Gastroesophageal sphincter (tissue), 4 donors: ENCODE measurements at regions not wholly inside any gene's neighbourhood (a gene's known extent, or its start where the extent isn't known, plus 50 kb on each side); places are given as distances from the start of the nearest gene placed in this dataset.

Experiments
- ATAC-seq: fragments of 150-250 bp; one replicate; pipeline ENCODE4 v1.9.1; 2016; ENCODE audit warnings: mild to moderate bottlenecking, moderate library complexity
- H3K27ac ChIP-seq, 4 donors: fragments of 200-600 bp; sonication (generic) in 3 of 4; 1 replicate in 3 of 4; 2 replicates in 1 of 4; pipeline ENCODE4 v1.5.1; 2016 to 2019
- H3K27me3 ChIP-seq: fragments of 200-600 bp; sonication (generic); one replicate; pipeline ENCODE4 v1.5.1; 2019
- H3K36me3 ChIP-seq, 2 donors: fragments of 200-600 bp; sonication (generic); one replicate each; pipeline ENCODE4 v1.5.1; 2019; ENCODE audit warnings: control low read depth in 1 of 2
- H3K4me1 ChIP-seq, 3 donors: fragments of 200-600 bp; sonication (generic); 1 replicate in 2 of 3; 2 replicates in 1 of 3; pipeline ENCODE4 v1.5.1; 2016 to 2019; ENCODE audit warnings: control low read depth in 2 of 3
- H3K4me3 ChIP-seq, 2 donors: fragments of 200-600 bp; sonication (generic); one replicate each; pipeline ENCODE4 v1.5.1; 2019; ENCODE audit warnings: mild to moderate bottlenecking in 1 of 2, moderate library complexity in 1 of 2
- H3K9me3 ChIP-seq, 3 donors: fragments of 200-600 bp; sonication (generic); one replicate each; pipeline ENCODE4 v1.5.1; 2017 to 2019; ENCODE audit warnings: control low read depth in 2 of 3
- EP300 ChIP-seq: sonication (generic); formaldehyde crosslinking; IDR thresholded peaks from one replicate; pipeline ENCODE4 v1.6.1; 2017; ENCODE audit warnings: antibody characterized with exemption, mild to moderate bottlenecking
- POLR2A ChIP-seq, 2 donors: fragments of 450-650 bp; IDR thresholded peaks; one replicate each; pipeline ENCODE4 v1.6.1; 2017; ENCODE audit warnings: antibody characterized with exemption in 2 of 2, mild to moderate bottlenecking in 2 of 2, moderate library complexity in 1 of 2
- POLR2AphosphoS5 ChIP-seq: sonication (generic); formaldehyde crosslinking; IDR thresholded peaks from one replicate; pipeline ENCODE4 v1.6.1; 2017; ENCODE audit warnings: antibody characterized with exemption
- WGBS, 2 donors: methylation state at CpG; one replicate each; pipeline ENCODE4 v1.1.5; 2018; ENCODE audit warnings: low coverage in 1 of 2; 5-methylcytosine and 5-hydroxymethylcytosine counted together
- TF ChIP-seq, protein P1 (sequence below), 4 experiments: fragments of 200-600 bp in 2 of 4; fragments of 450-650 bp in 2 of 4; sonication (generic) in 1 of 4; IDR thresholded peaks; one replicate each; pipeline ENCODE4 v1.5.1; 2017 to 2019; ENCODE audit warnings: antibody characterized with exemption in 4 of 4, mild to moderate bottlenecking in 2 of 4, moderate library complexity in 2 of 4

DNA sequence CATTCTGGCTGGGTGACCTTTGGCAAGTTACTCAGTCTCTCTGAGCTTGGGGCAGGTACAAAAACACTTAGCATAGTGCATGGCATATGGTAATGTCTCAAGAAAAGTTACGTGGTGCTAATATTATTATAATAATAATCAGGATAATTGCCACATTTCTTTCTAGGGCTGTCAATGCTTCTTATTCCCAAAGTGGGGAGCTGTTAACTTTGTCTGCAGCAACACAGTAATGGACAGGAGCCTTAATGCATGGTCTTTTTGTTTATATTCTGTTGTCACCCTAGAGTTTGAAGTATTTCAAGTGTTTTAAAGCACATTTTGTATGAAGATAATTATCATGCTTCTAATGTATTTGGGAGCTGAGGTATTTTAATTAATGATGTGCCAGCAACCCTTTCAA is 121.8 kb downstream of the FHIP1A start:
- Histone ChIP-seq H3K4me1 (peaks cover 0 to 4% (median 0%) of the 10 kb centered on the region in 3 donors), H3K9me3 (no peaks in the 10 kb centered on the region), H3K36me3 (no peaks in the 10 kb centered on the region), H3K27ac (no peak overlapping the region), H3K27me3 (no peaks in the 10 kb centered on the region), H3K4me3 (no peak overlapping the region)
- no peak for ATAC-seq
- 57 to 63% methylated on average over 1 of the region's 1 CpG for WGBS, 2 donors
- TF ChIP-seq POLR2A (IDR thresholded peaks at IDR 0.05) (no peak), POLR2AphosphoS5 (no peak)

DNA sequence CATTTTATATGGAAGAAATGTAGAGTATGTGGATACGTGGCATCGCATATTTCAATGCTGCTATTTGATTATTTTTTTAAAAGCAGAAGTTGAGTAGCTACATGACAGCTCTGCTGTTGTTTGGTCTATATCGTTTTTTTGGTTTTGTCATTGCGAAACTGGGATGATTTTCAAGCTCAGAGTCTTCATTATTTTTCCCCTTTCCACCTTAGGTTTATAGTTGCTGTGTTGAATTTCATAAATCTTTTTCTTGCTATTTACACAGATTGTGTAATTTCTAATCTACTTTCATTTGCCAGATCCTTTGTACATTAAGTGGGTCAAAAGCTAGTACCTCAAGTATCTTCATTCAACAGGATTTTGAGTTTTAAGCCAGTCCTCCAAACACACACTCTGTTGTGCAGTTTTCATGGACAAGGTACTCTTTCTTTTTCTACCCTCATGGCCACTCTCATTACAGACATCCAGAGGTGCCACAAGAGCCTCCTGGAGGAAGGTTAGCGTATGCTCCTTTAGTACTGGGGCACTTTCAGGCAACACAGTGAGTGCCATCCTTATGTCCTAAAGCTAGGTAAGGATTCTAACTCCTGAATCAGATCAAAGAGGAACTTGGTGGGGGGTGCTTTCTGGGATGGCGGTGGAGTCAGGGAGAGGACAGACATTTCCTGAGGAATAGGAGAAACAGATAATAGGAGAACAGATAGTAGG is 123.2 kb downstream of the FHIP1A start:
- 73 to 86% methylated on average over 4 to 6 of the region's 6 CpGs for WGBS, 2 donors

DNA sequence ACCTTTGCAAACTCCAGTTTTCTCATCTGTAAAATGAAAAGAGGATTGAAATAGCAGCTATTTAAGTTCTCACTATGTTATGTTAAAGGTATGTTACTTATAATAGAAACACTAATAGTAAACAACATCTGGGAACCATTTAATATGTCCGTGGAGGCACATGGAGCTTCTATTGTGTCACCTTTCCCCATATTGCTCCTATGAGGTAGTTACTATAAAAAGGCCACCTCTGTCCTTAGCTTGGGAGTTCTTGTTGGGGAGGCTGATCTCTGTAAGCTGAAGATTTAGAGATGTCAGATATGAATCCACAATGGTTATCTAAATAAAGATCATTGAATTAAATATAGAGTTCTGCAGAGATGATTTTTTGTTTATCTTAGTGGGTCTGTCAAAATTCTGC is 125.2 kb downstream of the FHIP1A start:
- no peak for ATAC-seq
- no peaks in the 10 kb centered on the region for H3K36me3 ChIP-seq
- H3K9me3 ChIP-seq: no peaks in the 10 kb centered on the region
- no peaks in the 10 kb centered on the region for H3K27me3 ChIP-seq
- no peak overlapping the region for H3K4me3 ChIP-seq
- H3K27ac ChIP-seq: no peak overlapping the region
- peaks cover 0 to 13% (median 0%) of the 10 kb centered on the region in 3 donors for H3K4me1 ChIP-seq
- 33 to 36% methylated on average over 1 of the region's 1 CpG for WGBS, 2 donors
- TF ChIP-seq EP300 (no peak), POLR2AphosphoS5 (no peak), POLR2A (IDR thresholded peaks at IDR 0.05) (no peak)
- TF ChIP-seq, protein P1, sequence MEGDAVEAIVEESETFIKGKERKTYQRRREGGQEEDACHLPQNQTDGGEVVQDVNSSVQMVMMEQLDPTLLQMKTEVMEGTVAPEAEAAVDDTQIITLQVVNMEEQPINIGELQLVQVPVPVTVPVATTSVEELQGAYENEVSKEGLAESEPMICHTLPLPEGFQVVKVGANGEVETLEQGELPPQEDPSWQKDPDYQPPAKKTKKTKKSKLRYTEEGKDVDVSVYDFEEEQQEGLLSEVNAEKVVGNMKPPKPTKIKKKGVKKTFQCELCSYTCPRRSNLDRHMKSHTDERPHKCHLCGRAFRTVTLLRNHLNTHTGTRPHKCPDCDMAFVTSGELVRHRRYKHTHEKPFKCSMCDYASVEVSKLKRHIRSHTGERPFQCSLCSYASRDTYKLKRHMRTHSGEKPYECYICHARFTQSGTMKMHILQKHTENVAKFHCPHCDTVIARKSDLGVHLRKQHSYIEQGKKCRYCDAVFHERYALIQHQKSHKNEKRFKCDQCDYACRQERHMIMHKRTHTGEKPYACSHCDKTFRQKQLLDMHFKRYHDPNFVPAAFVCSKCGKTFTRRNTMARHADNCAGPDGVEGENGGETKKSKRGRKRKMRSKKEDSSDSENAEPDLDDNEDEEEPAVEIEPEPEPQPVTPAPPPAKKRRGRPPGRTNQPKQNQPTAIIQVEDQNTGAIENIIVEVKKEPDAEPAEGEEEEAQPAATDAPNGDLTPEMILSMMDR (IDR thresholded peaks at IDR 0.05): no peak

More for the DNA sequence above, 123.2 kb downstream of the FHIP1A start:
- Histone ChIP-seq H3K27ac (no peak overlapping the region), H3K36me3 (no peaks in the 10 kb centered on the region), H3K9me3 (no peaks in the 10 kb centered on the region), H3K27me3 (no peaks in the 10 kb centered on the region), H3K4me3 (no peak overlapping the region), H3K4me1 (peaks cover 0 to 8% (median 0%) of the 10 kb centered on the region in 3 donors)
- ATAC-seq: no peak
- TF ChIP-seq POLR2AphosphoS5 (no peak), EP300 (no peak), POLR2A (IDR thresholded peaks at IDR 0.05) (no peak)
- TF ChIP-seq, protein P1 (IDR thresholded peaks at IDR 0.05): no peak

DNA sequence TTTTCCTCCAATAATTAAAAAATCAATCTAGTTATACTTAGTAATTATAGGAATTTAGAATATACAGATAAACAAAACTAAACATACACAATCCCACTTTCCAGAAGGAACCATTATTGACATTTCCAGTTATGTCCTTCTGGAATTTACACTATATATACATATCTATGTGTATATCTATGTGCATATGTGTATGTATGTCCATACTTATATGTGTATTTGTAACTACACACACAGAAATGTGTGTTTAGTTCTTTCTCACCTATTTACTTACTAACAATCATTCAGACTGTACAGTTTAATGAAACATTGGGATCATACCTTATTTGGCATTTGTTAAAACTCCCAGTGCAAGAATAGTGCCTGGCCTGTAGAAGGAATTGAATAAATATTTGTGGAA is 126.4 kb downstream of the FHIP1A start:
- Histone ChIP-seq H3K36me3 (no peaks in the 10 kb centered on the region), H3K4me3 (no peak overlapping the region), H3K4me1 (peaks cover 0 to 13% (median 0%) of the 10 kb centered on the region in 3 donors), H3K27me3 (no peaks in the 10 kb centered on the region), H3K27ac (no peak overlapping the region), H3K9me3 (no peaks in the 10 kb centered on the region)
- TF ChIP-seq, protein P1 (IDR thresholded peaks at IDR 0.05): no peak
- TF ChIP-seq POLR2AphosphoS5 (no peak), EP300 (no peak), POLR2A (IDR thresholded peaks at IDR 0.05) (no peak)
- no peak for ATAC-seq

DNA sequence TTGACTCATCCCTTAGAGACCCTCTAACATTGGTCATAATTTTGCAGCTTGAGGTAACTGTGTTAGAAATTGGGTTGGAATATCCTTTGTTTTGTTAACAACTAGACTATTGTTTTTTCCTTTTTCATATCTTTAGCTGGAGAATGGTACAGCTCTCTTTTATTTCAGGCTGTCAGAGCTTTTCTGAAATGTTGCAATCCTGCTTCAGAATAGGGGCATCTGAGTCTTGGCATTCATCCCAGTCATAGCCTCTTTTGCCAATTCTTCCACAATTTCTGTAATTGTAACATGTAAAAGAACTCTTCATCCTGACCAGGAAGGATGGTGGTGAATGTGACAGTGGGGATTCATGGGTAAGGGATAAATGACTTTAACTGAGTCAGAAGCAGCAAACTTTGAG is 128.7 kb downstream of the FHIP1A start:
- H3K27ac ChIP-seq: no peak overlapping the region
- no peak for ATAC-seq
- no peak overlapping the region for H3K4me3 ChIP-seq
- H3K36me3 ChIP-seq: no peaks in the 10 kb centered on the region
- H3K4me1 ChIP-seq: peaks cover 0 to 21% (median 0%) of the 10 kb centered on the region in 3 donors
- TF ChIP-seq EP300: no peak
- TF ChIP-seq, protein P1 (IDR thresholded peaks at IDR 0.05): no peak
- no peak for TF ChIP-seq POLR2A (IDR thresholded peaks at IDR 0.05)
- TF ChIP-seq POLR2AphosphoS5: no peak
- no peaks in the 10 kb centered on the region for H3K27me3 ChIP-seq
- H3K9me3 ChIP-seq: no peaks in the 10 kb centered on the region
